ENCODE measurements at regions not wholly inside any gene's neighbourhood (a gene's known extent, or its start where the extent isn't known, plus 50 kb on each side); places are given as distances from the start of the nearest gene placed in this dataset.
"Not testable (repeated sequence)": the region's sequence is repeated elsewhere in the genome, so short reads cannot be mapped to it uniquely, and the experiment has no call there.

DNA sequence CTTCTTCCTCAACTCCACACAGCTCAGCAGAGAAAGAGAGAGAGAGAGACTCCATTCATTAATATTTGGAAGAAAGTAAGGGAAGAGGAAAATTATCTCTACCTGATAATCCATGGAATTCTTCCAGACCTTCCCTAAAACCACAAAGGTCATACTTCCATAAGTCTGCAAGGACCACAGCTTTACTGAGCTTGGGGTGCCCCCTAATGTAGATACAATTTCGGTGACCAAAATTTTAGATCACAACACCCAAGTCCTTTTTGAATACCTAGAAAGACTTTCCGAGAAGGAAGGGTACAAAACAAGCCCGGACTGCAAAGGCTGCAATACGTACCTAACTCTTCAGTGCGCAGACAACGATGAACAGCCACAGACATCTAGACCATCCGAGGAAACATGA, 523.9 kb downstream of the GLUD2 start:
- Histone ChIP-seq H3K9ac (ENCODE audit: low read length) (no peak overlapping the region), H3K9me2 (replicated peaks; ENCODE audit: insufficient read depth, low read length) (no peaks in the 10 kb centered on the region), H3K4me1 (ENCODE audit: low read length) (no peaks in the 10 kb centered on the region), H3K9me3 (replicated peaks; ENCODE audit: insufficient read depth, low read length) (no peaks in the 10 kb centered on the region), H3K4me2 (ENCODE audit: low read depth, low read length) (no peak overlapping the region), H4K20me1 (ENCODE audit: insufficient read depth, low read length) (no peaks in the 10 kb centered on the region), H3F3A (ENCODE audit: insufficient read depth, low read length) (no peaks in the 10 kb centered on the region), H3K36me3 (replicated peaks; ENCODE audit: insufficient read depth, low read length) (no peaks in the 10 kb centered on the region), H2AFZ (ENCODE audit: low read length) (no peak overlapping the region), H3K4me3 (ENCODE audit: low read length) (no peak overlapping the region), H3K79me2 (ENCODE audit: low read length) (no peaks in the 10 kb centered on the region), H3K27ac (ENCODE audit: low read length) (no peak overlapping the region), H3K27me3 (replicated peaks; ENCODE audit: insufficient read depth, low read length) (no peaks in the 10 kb centered on the region)
- no peak for TF ChIP-seq EZH2phosphoT487 (IDR thresholded peaks at IDR 0.05; ENCODE audit: low read length)
- TF ChIP-seq EZH2 (optimal IDR thresholded peaks at IDR 0.05; ENCODE audit: low read depth, low read length): no peak
- TF ChIP-seq, protein P1, sequence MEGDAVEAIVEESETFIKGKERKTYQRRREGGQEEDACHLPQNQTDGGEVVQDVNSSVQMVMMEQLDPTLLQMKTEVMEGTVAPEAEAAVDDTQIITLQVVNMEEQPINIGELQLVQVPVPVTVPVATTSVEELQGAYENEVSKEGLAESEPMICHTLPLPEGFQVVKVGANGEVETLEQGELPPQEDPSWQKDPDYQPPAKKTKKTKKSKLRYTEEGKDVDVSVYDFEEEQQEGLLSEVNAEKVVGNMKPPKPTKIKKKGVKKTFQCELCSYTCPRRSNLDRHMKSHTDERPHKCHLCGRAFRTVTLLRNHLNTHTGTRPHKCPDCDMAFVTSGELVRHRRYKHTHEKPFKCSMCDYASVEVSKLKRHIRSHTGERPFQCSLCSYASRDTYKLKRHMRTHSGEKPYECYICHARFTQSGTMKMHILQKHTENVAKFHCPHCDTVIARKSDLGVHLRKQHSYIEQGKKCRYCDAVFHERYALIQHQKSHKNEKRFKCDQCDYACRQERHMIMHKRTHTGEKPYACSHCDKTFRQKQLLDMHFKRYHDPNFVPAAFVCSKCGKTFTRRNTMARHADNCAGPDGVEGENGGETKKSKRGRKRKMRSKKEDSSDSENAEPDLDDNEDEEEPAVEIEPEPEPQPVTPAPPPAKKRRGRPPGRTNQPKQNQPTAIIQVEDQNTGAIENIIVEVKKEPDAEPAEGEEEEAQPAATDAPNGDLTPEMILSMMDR (IDR thresholded peaks at IDR 0.05; ENCODE audit: low read length): no peak
- peak; percentile 11 for DNase-seq

DNA sequence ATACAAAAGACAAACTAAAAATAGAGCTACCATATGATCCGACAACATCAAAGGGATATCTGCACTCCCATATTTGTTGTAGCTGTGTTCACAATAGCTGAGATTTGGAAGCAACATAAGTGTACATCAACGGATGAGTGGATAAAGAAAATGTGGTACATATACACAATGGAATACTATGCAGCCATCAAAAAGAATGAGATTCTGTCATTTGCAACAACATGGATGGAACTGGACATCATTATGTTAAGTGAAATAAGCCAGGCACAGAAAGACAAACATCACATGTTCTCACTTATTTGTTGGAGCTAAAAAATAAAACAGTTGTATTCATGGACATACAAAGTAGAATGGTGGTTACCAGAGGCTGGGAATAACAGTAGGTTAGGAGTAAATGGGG, 527.0 kb downstream of the GLUD2 start:
- not testable (repeated sequence) for DNase-seq; H3K4me1 ChIP-seq (ENCODE audit: low read length)

DNA sequence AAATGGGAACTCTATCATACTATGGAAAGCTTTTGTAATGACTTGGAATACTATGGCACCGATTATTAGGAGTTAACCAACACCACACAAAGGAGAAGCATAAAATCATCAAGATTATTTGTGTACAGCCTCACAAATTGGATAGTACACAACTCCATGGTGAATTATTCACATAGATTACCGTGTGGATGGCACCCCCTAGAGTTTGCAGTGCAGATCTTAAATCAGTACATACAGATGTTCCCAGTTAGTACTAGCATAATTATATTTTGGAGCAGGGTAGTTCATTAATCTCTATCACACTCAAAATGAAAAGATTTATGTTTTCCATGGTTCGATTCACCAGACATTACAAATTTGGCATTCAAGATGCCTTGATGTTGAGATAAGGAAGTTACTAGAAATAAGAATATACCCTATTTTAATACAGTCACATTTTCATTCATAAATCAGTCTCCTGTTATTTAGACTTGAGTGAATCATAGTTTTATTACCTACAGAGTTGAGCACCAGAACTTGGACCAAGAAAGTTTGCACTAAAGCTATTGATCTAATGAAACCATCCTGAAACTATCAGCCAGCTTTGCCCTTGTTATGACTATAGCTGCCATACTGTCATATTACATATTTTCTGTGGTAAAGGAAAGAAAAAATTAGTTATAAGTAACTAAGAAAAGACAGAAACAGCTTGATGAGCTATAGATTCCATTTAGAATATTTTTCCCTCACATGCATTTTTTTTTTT, 531.8 kb downstream of the GLUD2 start:
- H3K4me3 ChIP-seq (ENCODE audit: low read length): no peak overlapping the region
- H4K20me1 ChIP-seq (ENCODE audit: insufficient read depth, low read length): no peaks in the 10 kb centered on the region
- no peak overlapping the region for H3K4me2 ChIP-seq (ENCODE audit: low read depth, low read length)
- no peaks in the 10 kb centered on the region for H3K36me3 ChIP-seq (replicated peaks; ENCODE audit: insufficient read depth, low read length)
- no peak for TF ChIP-seq EZH2 (optimal IDR thresholded peaks at IDR 0.05; ENCODE audit: low read depth, low read length)
- TF ChIP-seq, protein P1 (IDR thresholded peaks at IDR 0.05; ENCODE audit: low read length): peak; percentile 66
- H3K27me3 ChIP-seq (replicated peaks; ENCODE audit: insufficient read depth, low read length): no peaks in the 10 kb centered on the region
- no peaks in the 10 kb centered on the region for H3K9me3 ChIP-seq (replicated peaks; ENCODE audit: insufficient read depth, low read length)
- H3K9ac ChIP-seq (ENCODE audit: low read length): no peak overlapping the region
- H2AFZ ChIP-seq (ENCODE audit: low read length): no peak overlapping the region
- no peaks in the 10 kb centered on the region for H3K79me2 ChIP-seq (ENCODE audit: low read length)
- H3K9me2 ChIP-seq (replicated peaks; ENCODE audit: insufficient read depth, low read length): no peaks in the 10 kb centered on the region
- H3K27ac ChIP-seq (ENCODE audit: low read length): no peak overlapping the region
- H3K4me1 ChIP-seq (ENCODE audit: low read length): no peaks in the 10 kb centered on the region
- DNase-seq: peak; percentile 77
- no peaks in the 10 kb centered on the region for H3F3A ChIP-seq (ENCODE audit: insufficient read depth, low read length)

More for the DNA sequence above, 527.0 kb downstream of the GLUD2 start:
- H3K9ac ChIP-seq (ENCODE audit: low read length); H3K36me3 ChIP-seq (replicated peaks; ENCODE audit: insufficient read depth, low read length); H4K20me1 ChIP-seq (ENCODE audit: insufficient read depth, low read length); H2AFZ ChIP-seq (ENCODE audit: low read length); H3F3A ChIP-seq (ENCODE audit: insufficient read depth, low read length); H3K79me2 ChIP-seq (ENCODE audit: low read length); H3K9me3 ChIP-seq (replicated peaks; ENCODE audit: insufficient read depth, low read length); H3K27ac ChIP-seq (ENCODE audit: low read length); H3K4me3 ChIP-seq (ENCODE audit: low read length); H3K27me3 ChIP-seq (replicated peaks; ENCODE audit: insufficient read depth, low read length); H3K9me2 ChIP-seq (replicated peaks; ENCODE audit: insufficient read depth, low read length); H3K4me2 ChIP-seq (ENCODE audit: low read depth, low read length): not testable (repeated sequence)

DNA sequence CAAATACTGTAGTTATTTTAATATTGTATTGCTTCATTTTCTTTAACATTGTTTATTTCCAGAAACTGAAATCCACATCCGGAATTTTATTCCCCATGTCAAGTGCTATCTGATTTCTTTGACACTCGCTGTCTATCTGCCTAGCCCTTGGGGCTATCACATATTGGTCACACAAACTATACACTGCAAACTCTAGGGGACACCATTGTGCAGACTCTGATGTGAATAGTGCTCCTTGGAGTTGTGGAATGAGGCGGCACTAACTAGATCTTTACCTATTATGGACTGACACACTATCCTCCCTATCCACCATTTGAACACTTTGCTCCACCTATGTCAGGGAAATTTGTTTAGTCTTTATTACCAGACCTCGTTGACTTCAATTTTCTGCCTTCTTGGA, 534.5 kb downstream of the GLUD2 start:
- Histone ChIP-seq H3K4me3 (ENCODE audit: low read length) (no peak overlapping the region), H3K27ac (ENCODE audit: low read length) (no peak overlapping the region), H3K36me3 (replicated peaks; ENCODE audit: insufficient read depth, low read length) (no peaks in the 10 kb centered on the region), H3K4me2 (ENCODE audit: low read depth, low read length) (no peak overlapping the region), H3K9ac (ENCODE audit: low read length) (no peak overlapping the region), H3K9me2 (replicated peaks; ENCODE audit: insufficient read depth, low read length) (no peaks in the 10 kb centered on the region), H3K4me1 (ENCODE audit: low read length) (no peaks in the 10 kb centered on the region), H3F3A (ENCODE audit: insufficient read depth, low read length) (no peaks in the 10 kb centered on the region), H3K27me3 (replicated peaks; ENCODE audit: insufficient read depth, low read length) (no peaks in the 10 kb centered on the region), H4K20me1 (ENCODE audit: insufficient read depth, low read length) (no peaks in the 10 kb centered on the region), H3K9me3 (replicated peaks; ENCODE audit: insufficient read depth, low read length) (no peaks in the 10 kb centered on the region), H3K79me2 (ENCODE audit: low read length) (no peaks in the 10 kb centered on the region), H2AFZ (ENCODE audit: low read length) (no peak overlapping the region)
- TF ChIP-seq EZH2 (optimal IDR thresholded peaks at IDR 0.05; ENCODE audit: low read depth, low read length): no peak
- TF ChIP-seq, protein P1 (IDR thresholded peaks at IDR 0.05; ENCODE audit: low read length): no peak
- no peak for TF ChIP-seq EZH2phosphoT487 (IDR thresholded peaks at IDR 0.05; ENCODE audit: low read length)
- no peak for DNase-seq
